Epithelial cell of proximal tubule (primary cell): ENCODE measurements at regions not wholly inside any gene's neighbourhood (a gene's known extent, or its start where the extent isn't known, plus 50 kb on each side); places are given as distances from the start of the nearest gene placed in this dataset.

Source experiments
- DNase-seq: peaks from one replicate; pipeline ENCODE4 v3.0.0-alpha.2; 2011; ENCODE audit warnings: low read depth
- H3K4me3 ChIP-seq: 2 replicates; pipeline ENCODE4 v1.5.1; 2011; ENCODE audit warnings: low read depth, mild to moderate bottlenecking, low read length
- TF ChIP-seq, protein P1 (sequence below): conservative IDR thresholded peaks from 2 replicates; pipeline ENCODE4 v1.5.1; 2012; ENCODE audit warnings: low read depth, mild to moderate bottlenecking, low read length

DNA sequence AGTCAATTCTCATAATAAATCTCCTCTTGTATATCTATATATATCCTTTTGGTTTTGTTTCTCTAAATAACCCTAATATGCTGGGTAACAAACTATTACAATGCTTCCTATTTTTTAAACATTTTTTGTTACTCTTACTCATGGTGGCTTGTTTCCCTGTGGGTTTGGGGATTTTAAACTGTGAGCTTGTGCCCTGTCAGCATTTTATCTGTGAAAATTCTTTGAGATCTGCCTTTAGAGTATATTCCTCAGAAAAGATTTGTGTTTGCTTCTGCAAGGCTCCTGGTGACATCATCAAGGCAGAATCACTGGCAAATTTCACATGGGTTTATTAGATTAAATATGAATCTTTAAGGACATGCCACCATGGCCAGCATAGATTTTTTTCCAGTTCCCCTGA lies 273.6 kb downstream of the LRFN2 start:
- no peak for DNase-seq
- TF ChIP-seq, protein P1, sequence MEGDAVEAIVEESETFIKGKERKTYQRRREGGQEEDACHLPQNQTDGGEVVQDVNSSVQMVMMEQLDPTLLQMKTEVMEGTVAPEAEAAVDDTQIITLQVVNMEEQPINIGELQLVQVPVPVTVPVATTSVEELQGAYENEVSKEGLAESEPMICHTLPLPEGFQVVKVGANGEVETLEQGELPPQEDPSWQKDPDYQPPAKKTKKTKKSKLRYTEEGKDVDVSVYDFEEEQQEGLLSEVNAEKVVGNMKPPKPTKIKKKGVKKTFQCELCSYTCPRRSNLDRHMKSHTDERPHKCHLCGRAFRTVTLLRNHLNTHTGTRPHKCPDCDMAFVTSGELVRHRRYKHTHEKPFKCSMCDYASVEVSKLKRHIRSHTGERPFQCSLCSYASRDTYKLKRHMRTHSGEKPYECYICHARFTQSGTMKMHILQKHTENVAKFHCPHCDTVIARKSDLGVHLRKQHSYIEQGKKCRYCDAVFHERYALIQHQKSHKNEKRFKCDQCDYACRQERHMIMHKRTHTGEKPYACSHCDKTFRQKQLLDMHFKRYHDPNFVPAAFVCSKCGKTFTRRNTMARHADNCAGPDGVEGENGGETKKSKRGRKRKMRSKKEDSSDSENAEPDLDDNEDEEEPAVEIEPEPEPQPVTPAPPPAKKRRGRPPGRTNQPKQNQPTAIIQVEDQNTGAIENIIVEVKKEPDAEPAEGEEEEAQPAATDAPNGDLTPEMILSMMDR, result no peak
- H3K4me3 ChIP-seq, result no peak overlapping the region

DNA sequence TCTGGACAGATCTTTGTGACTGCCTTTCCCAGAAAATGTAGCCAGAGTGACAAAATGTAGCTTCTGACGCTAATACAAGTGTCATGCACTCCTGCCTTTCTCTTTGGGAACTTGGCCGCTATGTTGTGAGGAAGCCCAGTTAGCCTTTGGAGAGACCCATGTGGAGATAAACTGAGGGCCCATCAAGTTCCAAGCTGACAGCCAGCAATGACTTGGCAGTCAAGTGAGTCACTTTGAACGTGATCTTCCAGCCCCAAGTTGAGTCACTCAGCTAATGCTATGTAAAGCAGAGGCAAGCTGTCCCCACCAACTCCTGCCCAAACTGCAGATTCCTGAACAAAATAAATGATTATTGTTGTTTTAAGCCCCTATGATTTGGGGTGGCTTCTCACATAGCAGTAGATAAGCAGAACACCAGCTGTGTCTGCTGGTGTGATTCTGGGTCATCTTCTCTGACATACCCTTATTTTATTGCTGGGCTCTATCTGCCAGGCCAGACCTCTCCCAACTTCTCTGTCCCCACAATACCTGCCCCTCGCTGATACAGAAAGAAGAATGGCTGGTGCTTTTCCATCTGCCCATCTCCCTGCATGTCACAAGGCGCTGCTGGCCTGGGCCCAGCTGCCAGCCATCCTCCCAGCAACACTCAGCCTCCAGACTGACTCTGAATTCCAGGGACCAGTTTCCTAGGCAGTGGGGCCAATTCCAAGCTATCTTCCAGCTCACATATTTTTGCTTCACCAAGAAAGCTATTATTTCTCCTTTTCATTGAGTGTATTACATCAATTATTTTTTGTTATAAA lies 274.8 kb downstream of the LRFN2 start:
- no peak for DNase-seq
- H3K4me3 ChIP-seq, result no peak overlapping the region
- TF ChIP-seq, protein P1, result no peak

DNA sequence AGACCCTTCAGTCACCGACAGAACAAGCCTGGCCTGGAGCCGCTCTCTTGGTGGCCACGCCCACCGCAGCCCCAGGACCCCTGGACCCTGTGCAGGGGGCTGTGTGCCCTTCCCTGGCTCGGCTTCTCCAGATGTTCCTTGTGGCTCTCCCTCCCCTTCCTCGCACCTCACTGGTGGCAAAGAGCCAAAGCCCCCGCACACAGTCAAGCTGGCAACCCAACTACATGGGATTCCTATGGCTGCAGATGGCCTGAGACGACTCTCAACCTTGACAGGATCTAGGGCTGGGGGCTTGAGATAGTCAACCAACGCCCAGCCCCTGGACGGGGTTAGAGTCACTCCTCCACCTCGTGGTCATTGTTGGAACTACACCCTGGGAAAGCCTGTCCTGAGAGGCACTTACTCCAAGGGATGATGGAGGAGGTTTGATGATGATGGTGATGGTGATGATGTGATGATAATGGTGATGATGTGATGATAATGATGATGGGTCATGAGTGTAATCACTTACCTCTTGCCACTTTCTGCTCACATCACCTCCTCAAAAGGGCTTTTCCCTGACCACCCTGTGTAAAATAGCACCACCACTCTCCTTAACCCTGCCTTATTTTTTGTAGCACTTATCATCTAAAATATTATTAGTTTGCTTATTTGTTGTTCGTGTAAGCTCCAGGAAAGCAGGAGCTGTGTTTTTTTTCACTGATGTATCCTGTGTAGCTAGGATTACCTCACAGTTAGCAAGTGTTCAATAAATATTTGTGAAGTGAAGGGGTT lies 278.4 kb downstream of the LRFN2 start:
- DNase-seq, result no peak
- H3K4me3 ChIP-seq, result no peak overlapping the region
- TF ChIP-seq, protein P1, result peak; percentile 97

DNA sequence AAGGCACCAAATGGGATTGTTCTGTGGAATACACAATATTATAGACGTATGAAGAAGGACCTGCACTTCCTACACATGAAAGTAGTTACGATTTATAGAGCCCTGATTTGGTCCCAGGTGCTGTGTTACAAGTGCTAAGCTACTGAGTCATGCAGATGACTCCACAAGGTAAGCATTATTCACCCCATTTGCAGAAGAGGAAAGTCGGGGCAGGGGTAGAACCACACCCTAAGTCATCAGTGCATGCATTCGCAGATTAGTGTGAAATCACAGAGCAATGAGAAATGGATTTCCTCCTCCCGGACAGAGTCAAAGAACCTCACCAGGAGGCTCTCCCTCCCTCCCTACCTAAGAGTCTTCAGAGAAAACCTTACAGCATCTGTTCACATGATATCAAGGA lies 279.5 kb downstream of the LRFN2 start:
- H3K4me3 ChIP-seq, result no peak overlapping the region
- DNase-seq, result no peak
- TF ChIP-seq, protein P1, result no peak

DNA sequence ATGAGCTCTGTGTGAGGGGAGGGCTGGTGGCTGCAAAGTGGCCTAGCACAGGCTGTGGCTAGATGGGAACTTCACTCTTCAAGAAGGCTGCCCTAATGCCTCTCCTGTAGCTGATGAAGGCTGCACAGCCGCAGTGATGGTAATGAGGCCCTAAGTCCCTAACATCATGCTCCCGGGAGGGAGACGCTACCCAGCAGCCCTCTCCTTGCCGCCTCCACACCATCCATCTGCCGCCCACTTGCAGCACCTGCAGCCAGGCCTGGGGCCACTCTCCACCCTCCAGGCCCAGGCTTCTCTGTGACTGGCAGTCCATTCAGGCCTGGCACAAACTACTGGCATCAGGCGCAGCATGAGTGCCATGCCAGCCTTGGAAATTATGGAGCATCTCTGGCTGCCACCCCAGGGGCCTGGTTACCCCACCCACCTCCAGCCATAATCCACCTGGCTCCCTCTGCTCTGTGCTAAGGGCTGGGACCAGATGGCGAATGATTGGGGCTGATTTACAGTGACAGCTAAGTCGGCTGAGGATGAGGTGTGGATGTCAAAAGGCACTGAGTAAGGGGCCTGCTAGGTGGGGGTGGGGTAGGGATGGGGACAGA lies 284.2 kb downstream of the LRFN2 start:
- TF ChIP-seq, protein P1, result no peak
- no peak for DNase-seq
- H3K4me3 ChIP-seq, result no peak overlapping the region

DNA sequence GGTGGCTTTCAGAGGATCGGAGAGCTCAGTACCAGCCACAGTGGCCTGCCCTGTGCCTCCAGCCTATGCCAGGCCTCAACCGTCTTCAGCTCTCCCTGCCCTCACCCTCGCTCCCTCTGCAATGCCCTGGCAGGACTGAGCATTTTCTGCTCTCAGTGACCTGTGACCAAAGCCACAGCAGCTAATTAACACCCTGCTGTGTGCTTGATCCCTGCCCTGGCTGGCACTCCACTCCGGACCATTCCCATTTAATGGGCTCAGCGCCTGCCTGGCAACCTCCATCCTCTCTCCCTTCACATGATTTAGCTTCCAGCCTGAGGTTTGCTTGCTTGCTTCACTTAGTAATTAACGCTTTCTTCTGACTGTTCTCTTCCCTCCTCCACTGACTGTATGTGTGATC lies 287.5 kb downstream of the LRFN2 start:
- TF ChIP-seq, protein P1, result no peak
- no peak for DNase-seq

More for the DNA sequence above, 287.5 kb downstream of the LRFN2 start:
- no peak overlapping the region for H3K4me3 ChIP-seq
